ENCODE measurements at regions not wholly inside any gene's neighbourhood (a gene's known extent, or its start where the extent isn't known, plus 50 kb on each side); places are given as distances from the start of the nearest gene placed in this dataset.

GRCh38 chr2:120898496-120898895 lies 162.8 kb downstream of the GLI2 start:
- FAIRE-seq (no peak), DNase-seq (ENCODE audit: low spot score) (no peak)

GRCh38 chr2:120898961-120899750 lies 163.5 kb downstream of the GLI2 start:
- DNase-seq (ENCODE audit: low spot score), result no peak
- no peak for FAIRE-seq

GRCh38 chr2:120899771-120900170 lies 164.1 kb downstream of the GLI2 start:
- DNase-seq (ENCODE audit: low spot score) (no peak), FAIRE-seq (no peak)

- FAIRE-seq (no peak), DNase-seq (ENCODE audit: low spot score) (no peak)
These were observed 165.5 kb downstream of the GLI2 start for GRCh38 chr2:120901201-120901600.

- FAIRE-seq, result no peak
These were observed 166.9 kb downstream of the GLI2 start for GRCh38 chr2:120902592-120902991.

GRCh38 chr2:120904379-120904778 lies 168.7 kb downstream of the GLI2 start:
- no peak for DNase-seq (ENCODE audit: low spot score)
- FAIRE-seq, result no peak

More at GRCh38 chr2:120902592-120902991, 166.9 kb downstream of the GLI2 start:
- DNase-seq (ENCODE audit: low spot score), result no peak

GRCh38 chr2:120904830-120905234 lies 169.2 kb downstream of the GLI2 start:
- DNase-seq (ENCODE audit: low spot score) (no peak), FAIRE-seq (no peak)

- FAIRE-seq, result no peak
- DNase-seq (ENCODE audit: low spot score), result no peak
These were observed 169.6 kb downstream of the GLI2 start for GRCh38 chr2:120905298-120905697.

- FAIRE-seq (no peak), DNase-seq (ENCODE audit: low spot score) (no peak)
These were observed 170.3 kb downstream of the GLI2 start for GRCh38 chr2:120905824-120906571.

- FAIRE-seq, result no peak
These were observed 171.2 kb downstream of the GLI2 start for GRCh38 chr2:120906914-120907313.

GRCh38 chr2:120907822-120908221 lies 172.2 kb downstream of the GLI2 start:
- DNase-seq (ENCODE audit: low spot score), result no peak
- no peak for FAIRE-seq

More at GRCh38 chr2:120906914-120907313, 171.2 kb downstream of the GLI2 start:
- no peak for DNase-seq (ENCODE audit: low spot score)

GRCh38 chr2:120908314-120908975 lies 172.8 kb downstream of the GLI2 start:
- no peak for FAIRE-seq
- DNase-seq (ENCODE audit: low spot score), result no peak

GRCh38 chr2:120909102-120909501 lies 173.4 kb downstream of the GLI2 start:
- DNase-seq (ENCODE audit: low spot score) (no peak), FAIRE-seq (no peak)

GRCh38 chr2:120910164-120910563 lies 174.5 kb downstream of the GLI2 start:
- no peak for DNase-seq (ENCODE audit: low spot score)
- no peak for FAIRE-seq

GRCh38 chr2:120910956-120911951 lies 175.6 kb downstream of the GLI2 start:
- FAIRE-seq (peak; percentile 76), DNase-seq (ENCODE audit: low spot score) (peak; percentile 69)

GRCh38 chr2:120912101-120912985 lies 176.7 kb downstream of the GLI2 start:
- FAIRE-seq (no peak), DNase-seq (ENCODE audit: low spot score) (no peak)

- no peak for DNase-seq (ENCODE audit: low spot score)
- no peak for FAIRE-seq
These were observed 178.5 kb downstream of the GLI2 start for GRCh38 chr2:120913972-120914838.

GRCh38 chr2:120914839-120915521 lies 179.3 kb downstream of the GLI2 start:
- FAIRE-seq, result peak; percentile 92
- peak; percentile 91 for DNase-seq (ENCODE audit: low spot score)

Data from RCC 7860 (cell line).